GM21515 (cell line): ENCODE measurements at regions not wholly inside any gene's neighbourhood (a gene's known extent, or its start where the extent isn't known, plus 50 kb on each side); places are given as distances from the start of the nearest gene placed in this dataset.
"Not testable (repeated sequence)": the region's sequence is repeated elsewhere in the genome, so short reads cannot be mapped to it uniquely, and the experiment has no call there.

Experiments
- ATAC-seq: cut with Tn5 transposase; IDR thresholded peaks from one replicate; pipeline ENCODE4 v1.9.1; 2021; ENCODE audit not compliant: unreplicated experiment

- ATAC-seq = no peak
These were observed 113.4 kb upstream of the TANK start for GRCh38 chr2:161046876-161047275.

- ATAC-seq = no peak
These were observed 111.9 kb upstream of the TANK start for GRCh38 chr2:161048317-161048716.

- ATAC-seq = no peak
These were observed 110.7 kb upstream of the TANK start for GRCh38 chr2:161049559-161049958.

- ATAC-seq = no peak
These were observed 108.0 kb upstream of the TANK start for GRCh38 chr2:161052214-161052613.

- ATAC-seq = no peak
These were observed 104.9 kb upstream of the TANK start for GRCh38 chr2:161055289-161055688.

GRCh38 chr2:161059388-161059787 lies 100.8 kb upstream of the TANK start:
- ATAC-seq = no peak

GRCh38 chr2:161061786-161062185 lies 98.4 kb upstream of the TANK start:
- no peak for ATAC-seq

- ATAC-seq = peak; percentile 92
These were observed 96.9 kb upstream of the TANK start for GRCh38 chr2:161063157-161063945.

- ATAC-seq = peak; percentile 41
These were observed 96.3 kb upstream of the TANK start for GRCh38 chr2:161063946-161064306.

GRCh38 chr2:161067846-161068350 lies 92.3 kb upstream of the TANK start:
- ATAC-seq = no peak

GRCh38 chr2:161068670-161069069 lies 91.6 kb upstream of the TANK start:
- no peak for ATAC-seq

- ATAC-seq = no peak
These were observed 89.3 kb upstream of the TANK start for GRCh38 chr2:161070693-161071479.

GRCh38 chr2:161072436-161072835 lies 87.8 kb upstream of the TANK start:
- not testable (repeated sequence) for ATAC-seq

GRCh38 chr2:161075701-161076100 lies 84.5 kb upstream of the TANK start:
- no peak for ATAC-seq

- no peak for ATAC-seq
These were observed 83.3 kb upstream of the TANK start for GRCh38 chr2:161076936-161077335.

GRCh38 chr2:161077367-161078210 lies 82.6 kb upstream of the TANK start:
- ATAC-seq = peak; percentile 94

- ATAC-seq = no peak
These were observed 82.1 kb upstream of the TANK start for GRCh38 chr2:161078211-161078539.

- no peak for ATAC-seq
These were observed 75.1 kb upstream of the TANK start for GRCh38 chr2:161085149-161085548.

- ATAC-seq = peak; percentile 92
These were observed 71.4 kb upstream of the TANK start for GRCh38 chr2:161088658-161089350.

GRCh38 chr2:161090411-161090810 lies 69.8 kb upstream of the TANK start:
- ATAC-seq = peak; percentile 58

- no peak for ATAC-seq
These were observed 64.9 kb upstream of the TANK start for GRCh38 chr2:161095314-161095713.
